ENCODE measurements at regions not wholly inside any gene's neighbourhood (a gene's known extent, or its start where the extent isn't known, plus 50 kb on each side); places are given as distances from the start of the nearest gene placed in this dataset.
"Not testable (repeated sequence)": the region's sequence is repeated elsewhere in the genome, so short reads cannot be mapped to it uniquely, and the experiment has no call there.

- no peak overlapping the region for H3K4me3 ChIP-seq (ENCODE audit: low read depth, low read length)
- ChIA-PET CTCF (interaction anchor here (1.2 kb wide), 1 partner anchor 8 kb away, joined by 3 read pairs; no protein-coding TSS in a partner anchor), POLR2A (no interaction called here)
- no peak for DNase-seq (ENCODE audit: low read depth)
- TF ChIP-seq, protein P1, sequence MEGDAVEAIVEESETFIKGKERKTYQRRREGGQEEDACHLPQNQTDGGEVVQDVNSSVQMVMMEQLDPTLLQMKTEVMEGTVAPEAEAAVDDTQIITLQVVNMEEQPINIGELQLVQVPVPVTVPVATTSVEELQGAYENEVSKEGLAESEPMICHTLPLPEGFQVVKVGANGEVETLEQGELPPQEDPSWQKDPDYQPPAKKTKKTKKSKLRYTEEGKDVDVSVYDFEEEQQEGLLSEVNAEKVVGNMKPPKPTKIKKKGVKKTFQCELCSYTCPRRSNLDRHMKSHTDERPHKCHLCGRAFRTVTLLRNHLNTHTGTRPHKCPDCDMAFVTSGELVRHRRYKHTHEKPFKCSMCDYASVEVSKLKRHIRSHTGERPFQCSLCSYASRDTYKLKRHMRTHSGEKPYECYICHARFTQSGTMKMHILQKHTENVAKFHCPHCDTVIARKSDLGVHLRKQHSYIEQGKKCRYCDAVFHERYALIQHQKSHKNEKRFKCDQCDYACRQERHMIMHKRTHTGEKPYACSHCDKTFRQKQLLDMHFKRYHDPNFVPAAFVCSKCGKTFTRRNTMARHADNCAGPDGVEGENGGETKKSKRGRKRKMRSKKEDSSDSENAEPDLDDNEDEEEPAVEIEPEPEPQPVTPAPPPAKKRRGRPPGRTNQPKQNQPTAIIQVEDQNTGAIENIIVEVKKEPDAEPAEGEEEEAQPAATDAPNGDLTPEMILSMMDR (IDR thresholded peaks at IDR 0.05; ENCODE audit: insufficient read depth, low read depth, low read length) = no peak
- H3K27me3 ChIP-seq (ENCODE audit: control insufficient read depth, insufficient read depth, low read length) = no peaks in the 10 kb centered on the region
- H3K36me3 ChIP-seq (ENCODE audit: control insufficient read depth, insufficient read depth, low read length) = no peaks in the 10 kb centered on the region
Measured at GRCh38 chrX:131201986-131202385, 87.1 kb downstream of the IGSF1 start.

- Histone ChIP-seq H3K27me3 (ENCODE audit: control insufficient read depth, insufficient read depth, low read length) (no peaks in the 10 kb centered on the region), H3K36me3 (ENCODE audit: control insufficient read depth, insufficient read depth, low read length) (no peaks in the 10 kb centered on the region), H3K4me3 (ENCODE audit: low read depth, low read length) (no peak overlapping the region)
- TF ChIP-seq, protein P1 (IDR thresholded peaks at IDR 0.05; ENCODE audit: insufficient read depth, low read depth, low read length) = no peak
- no peak for DNase-seq (ENCODE audit: low read depth)
- ChIA-PET POLR2A (no interaction called here), CTCF (no interaction called here)
Measured at GRCh38 chrX:131199091-131199490, 90.0 kb downstream of the IGSF1 start.

DNA sequence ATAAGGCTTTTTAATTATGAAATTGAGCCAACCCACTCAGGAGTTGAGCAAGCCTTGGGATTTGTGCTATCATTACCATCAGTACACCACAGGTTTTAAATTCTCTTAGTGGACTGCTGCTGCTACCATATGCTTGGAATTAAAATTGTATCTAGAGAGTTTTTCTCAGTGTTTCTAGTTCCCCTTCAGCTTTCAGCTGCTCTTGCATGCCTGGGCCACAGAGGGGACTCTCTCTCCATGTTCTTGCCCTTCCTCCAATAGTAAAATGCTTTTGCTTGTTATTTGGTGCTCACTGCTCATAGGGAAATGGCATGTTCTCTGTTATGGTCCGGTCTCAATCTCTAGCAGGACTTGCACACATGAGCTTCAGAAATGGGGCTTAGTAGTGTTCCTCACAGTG is 101.9 kb downstream of the IGSF1 start:
- TF ChIP-seq, protein P1 (IDR thresholded peaks at IDR 0.05; ENCODE audit: insufficient read depth, low read depth, low read length) = no peak
- POLR2A ChIA-PET = no interaction called here
- DNase-seq (ENCODE audit: low read depth) = no peak
- Histone ChIP-seq H3K4me3 (ENCODE audit: low read depth, low read length) (no peak overlapping the region), H3K36me3 (ENCODE audit: control insufficient read depth, insufficient read depth, low read length) (no peaks in the 10 kb centered on the region), H3K27me3 (ENCODE audit: control insufficient read depth, insufficient read depth, low read length) (no peaks in the 10 kb centered on the region)
- CTCF ChIA-PET = no interaction called here

DNA sequence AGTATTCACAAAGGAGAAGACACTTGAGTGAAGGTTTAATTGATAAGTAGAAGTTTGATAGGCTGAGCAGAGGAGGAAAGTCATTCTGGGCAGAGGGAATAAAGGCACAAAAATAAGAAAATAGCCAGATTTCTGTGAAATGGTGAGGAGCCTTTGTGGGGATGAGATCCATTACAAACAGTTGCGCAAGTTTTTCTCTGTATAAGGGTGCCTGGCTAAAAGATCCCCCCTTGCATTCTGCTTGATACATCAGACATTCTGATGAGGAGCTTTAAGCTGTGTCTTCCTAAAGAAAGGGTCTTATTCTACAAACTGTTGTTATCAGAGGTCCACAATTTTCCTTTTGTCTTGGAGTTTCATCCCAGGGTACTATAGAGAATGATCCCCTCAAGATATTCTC is 112.0 kb downstream of the ARHGAP36 start:
- TF ChIP-seq, protein P1 (IDR thresholded peaks at IDR 0.05; ENCODE audit: insufficient read depth, low read depth, low read length) = no peak
- ChIA-PET POLR2A (no interaction called here), CTCF (no interaction called here)
- H3K27me3 ChIP-seq (ENCODE audit: control insufficient read depth, insufficient read depth, low read length) = no peaks in the 10 kb centered on the region
- DNase-seq (ENCODE audit: low read depth) = no peak
- H3K36me3 ChIP-seq (ENCODE audit: control insufficient read depth, insufficient read depth, low read length) = no peaks in the 10 kb centered on the region
- no peak overlapping the region for H3K4me3 ChIP-seq (ENCODE audit: low read depth, low read length)

DNA sequence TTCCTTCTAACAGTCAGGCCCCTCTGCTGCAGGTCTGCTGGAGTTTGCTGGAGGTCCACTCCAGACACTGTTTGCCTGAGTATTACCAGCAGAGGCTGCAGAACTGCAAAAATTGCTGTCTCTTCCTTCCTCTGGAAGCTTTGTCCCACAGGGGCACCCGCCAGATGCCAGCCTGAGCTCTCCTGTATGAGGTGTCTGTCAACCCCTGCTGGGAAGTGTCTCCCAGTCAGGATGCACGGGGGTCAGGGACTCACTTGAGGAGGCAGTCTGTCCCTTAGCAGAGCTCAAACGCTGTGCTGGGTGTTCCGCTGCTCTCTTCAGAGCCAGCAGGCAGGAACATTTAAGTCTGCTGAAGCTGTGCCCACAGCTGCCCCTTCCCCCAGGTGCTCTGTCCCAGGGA is 105.5 kb downstream of the ARHGAP36 start:
- DNase-seq (ENCODE audit: low read depth); H3K36me3 ChIP-seq (ENCODE audit: control insufficient read depth, insufficient read depth, low read length); H3K4me3 ChIP-seq (ENCODE audit: low read depth, low read length); H3K27me3 ChIP-seq (ENCODE audit: control insufficient read depth, insufficient read depth, low read length); CTCF ChIA-PET; POLR2A ChIA-PET: not testable (repeated sequence)

DNA sequence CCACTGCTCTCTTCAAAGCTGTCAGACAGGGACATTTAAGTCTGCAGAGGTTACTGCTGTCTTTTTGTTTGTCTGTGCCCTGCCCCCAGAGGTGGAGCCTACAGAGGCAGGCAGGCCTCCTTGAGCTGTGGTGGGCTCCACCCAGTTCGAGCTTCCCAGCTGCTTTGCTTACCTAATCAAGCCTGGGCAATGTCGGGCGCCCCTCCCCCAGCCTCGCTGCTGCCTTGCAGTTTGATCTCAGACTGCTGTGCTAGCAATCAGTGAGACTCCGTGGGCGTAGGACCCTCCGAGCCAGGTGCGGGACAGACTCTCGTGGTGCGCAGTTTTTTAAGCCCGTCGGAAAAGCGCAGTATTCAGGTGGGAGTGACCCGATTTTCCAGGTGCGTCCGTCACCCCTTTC is 99.5 kb downstream of the ARHGAP36 start:
- POLR2A ChIA-PET; CTCF ChIA-PET; H3K36me3 ChIP-seq (ENCODE audit: control insufficient read depth, insufficient read depth, low read length); H3K27me3 ChIP-seq (ENCODE audit: control insufficient read depth, insufficient read depth, low read length); DNase-seq (ENCODE audit: low read depth); H3K4me3 ChIP-seq (ENCODE audit: low read depth, low read length): not testable (repeated sequence)

Data from BJ (cell line).